ENCODE measurements at regions not wholly inside any gene's neighbourhood (a gene's known extent, or its start where the extent isn't known, plus 50 kb on each side); places are given as distances from the start of the nearest gene placed in this dataset.

DNA sequence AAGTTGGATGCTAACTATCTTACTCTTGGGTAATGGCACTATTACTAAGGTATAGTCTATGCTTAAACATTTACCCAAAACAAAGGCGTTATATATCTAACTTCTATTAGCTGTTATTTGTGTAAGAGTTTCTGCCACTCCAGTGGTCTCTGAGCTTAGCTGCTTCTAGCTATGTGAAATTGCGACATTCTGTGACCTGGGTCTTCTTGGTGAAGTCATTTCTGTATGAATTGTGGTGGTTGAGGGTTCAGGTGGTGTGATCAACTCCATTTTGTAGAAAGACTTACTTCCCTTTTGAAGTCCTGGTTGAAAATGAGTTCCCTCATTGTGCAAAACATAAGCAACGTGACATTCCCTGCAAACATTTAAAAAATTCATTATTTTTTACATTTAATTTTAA lies 221.6 kb downstream of the PIK3C3 start:
- no peaks in the 10 kb centered on the region for H3K79me2 ChIP-seq (ENCODE audit: control insufficient read depth, insufficient read depth, low read length)
- H3K27ac ChIP-seq (ENCODE audit: extremely low read depth, low read depth, low read length) = no peak overlapping the region
- WGBS (ENCODE audit: insufficient coverage, low coverage, missing lambda C conversion rate) = 0% methylated on average over 3 of the region's 3 CpGs
- H2AFZ ChIP-seq (ENCODE audit: low read depth, low read length) = no peak overlapping the region
- no peaks in the 10 kb centered on the region for H3K9me1 ChIP-seq (ENCODE audit: control insufficient read depth, insufficient read depth, low read length)
- POLR2A ChIA-PET = no interaction called here
- H3K4me1 ChIP-seq (replicated peaks in 1 of 2; ENCODE audit: control insufficient read depth in 2 of 2, insufficient read depth in 2 of 2, low read length in 2 of 2) = no peaks in the 10 kb centered on the region
- H3K9me3 ChIP-seq (replicated peaks; ENCODE audit: control insufficient read depth, insufficient read depth, low read depth, low read length) = no peaks in the 10 kb centered on the region
- ATAC-seq (no peak), DNase-seq (ENCODE audit: extremely low read depth in 1 of 4, low spot score in 3 of 4) (no peak), FAIRE-seq (no peak)
- TF ChIP-seq, protein P1, sequence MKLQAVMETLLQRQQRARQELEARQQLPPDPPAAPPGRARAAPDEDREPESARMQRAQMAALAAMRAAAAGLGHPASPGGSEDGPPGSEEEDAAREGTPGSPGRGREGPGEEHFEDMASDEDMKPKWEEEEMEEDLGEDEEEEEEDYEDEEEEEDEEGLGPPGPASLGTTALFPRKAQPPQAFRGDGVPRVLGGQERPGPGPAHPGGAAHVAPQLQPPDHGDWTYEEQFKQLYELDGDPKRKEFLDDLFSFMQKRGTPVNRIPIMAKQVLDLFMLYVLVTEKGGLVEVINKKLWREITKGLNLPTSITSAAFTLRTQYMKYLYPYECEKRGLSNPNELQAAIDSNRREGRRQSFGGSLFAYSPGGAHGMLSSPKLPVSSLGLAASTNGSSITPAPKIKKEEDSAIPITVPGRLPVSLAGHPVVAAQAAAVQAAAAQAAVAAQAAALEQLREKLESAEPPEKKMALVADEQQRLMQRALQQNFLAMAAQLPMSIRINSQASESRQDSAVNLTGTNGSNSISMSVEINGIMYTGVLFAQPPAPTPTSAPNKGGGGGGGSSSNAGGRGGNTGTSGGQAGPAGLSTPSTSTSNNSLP (IDR thresholded peaks at IDR 0.05; ENCODE audit: borderline replicate concordance, low read depth, low read length) = no peak
- TF ChIP-seq NR4A1 (CRISPR knock-in tag; IDR thresholded peaks at IDR 0.05) = no peak
- no peak for TF ChIP-seq NR4A1 (tag; IDR thresholded peaks at IDR 0.05)
- TF ChIP-seq ZNF140 (CRISPR knock-in tag; IDR thresholded peaks at IDR 0.05) = no peak
- TF ChIP-seq, protein P2, sequence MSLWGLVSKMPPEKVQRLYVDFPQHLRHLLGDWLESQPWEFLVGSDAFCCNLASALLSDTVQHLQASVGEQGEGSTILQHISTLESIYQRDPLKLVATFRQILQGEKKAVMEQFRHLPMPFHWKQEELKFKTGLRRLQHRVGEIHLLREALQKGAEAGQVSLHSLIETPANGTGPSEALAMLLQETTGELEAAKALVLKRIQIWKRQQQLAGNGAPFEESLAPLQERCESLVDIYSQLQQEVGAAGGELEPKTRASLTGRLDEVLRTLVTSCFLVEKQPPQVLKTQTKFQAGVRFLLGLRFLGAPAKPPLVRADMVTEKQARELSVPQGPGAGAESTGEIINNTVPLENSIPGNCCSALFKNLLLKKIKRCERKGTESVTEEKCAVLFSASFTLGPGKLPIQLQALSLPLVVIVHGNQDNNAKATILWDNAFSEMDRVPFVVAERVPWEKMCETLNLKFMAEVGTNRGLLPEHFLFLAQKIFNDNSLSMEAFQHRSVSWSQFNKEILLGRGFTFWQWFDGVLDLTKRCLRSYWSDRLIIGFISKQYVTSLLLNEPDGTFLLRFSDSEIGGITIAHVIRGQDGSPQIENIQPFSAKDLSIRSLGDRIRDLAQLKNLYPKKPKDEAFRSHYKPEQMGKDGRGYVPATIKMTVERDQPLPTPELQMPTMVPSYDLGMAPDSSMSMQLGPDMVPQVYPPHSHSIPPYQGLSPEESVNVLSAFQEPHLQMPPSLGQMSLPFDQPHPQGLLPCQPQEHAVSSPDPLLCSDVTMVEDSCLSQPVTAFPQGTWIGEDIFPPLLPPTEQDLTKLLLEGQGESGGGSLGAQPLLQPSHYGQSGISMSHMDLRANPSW (CRISPR knock-in tag; IDR thresholded peaks at IDR 0.05) = no peak
- TF ChIP-seq ZNF780A (CRISPR knock-in tag; IDR thresholded peaks at IDR 0.05) = no peak
- no peak for TF ChIP-seq SPI1 (IDR thresholded peaks at IDR 0.05; ENCODE audit: borderline replicate concordance, low read depth, low read length)
- no peak for TF ChIP-seq TCF7 (IDR thresholded peaks at IDR 0.05; ENCODE audit: borderline replicate concordance)
- TF ChIP-seq RBM34 (IDR thresholded peaks at IDR 0.05; ENCODE audit: borderline replicate concordance, insufficient read depth, low read length) = no peak
- TF ChIP-seq E4F1 (CRISPR knock-in tag; IDR thresholded peaks at IDR 0.05; ENCODE audit: borderline replicate concordance) = no peak
- no peak for TF ChIP-seq TAL1 (IDR thresholded peaks at IDR 0.05)
- TF ChIP-seq ZNF143 (CRISPR knock-in tag; IDR thresholded peaks at IDR 0.05) = no peak
- TF ChIP-seq ZNF717 (CRISPR knock-in tag; IDR thresholded peaks at IDR 0.05) = no peak
- TF ChIP-seq ZNF41 (CRISPR knock-in tag; conservative IDR thresholded peaks at IDR 0.05) = no peak
- no peaks in the 10 kb centered on the region for H3K27me3 ChIP-seq (ENCODE audit: control insufficient read depth in 2 of 2, insufficient read depth in 2 of 2, low read length in 2 of 2)
- CTCF ChIA-PET (ENCODE audit: low intra/inter-chr PET ratio) = no interaction called here
- no peaks in the 10 kb centered on the region for H3K36me3 ChIP-seq (ENCODE audit: control insufficient read depth, insufficient read depth, low read length)
- BruUV-seq (replicated peaks) = no TSS peak
- no peak overlapping the region for H3K4me3 ChIP-seq
- in situ Hi-C loops (cut with MboI) = no loop called here
- no peak overlapping the region for H3K9ac ChIP-seq (ENCODE audit: insufficient read depth in 1 of 2, low read depth in 2 of 2, low read length in 2 of 2)
- intact Hi-C loops (cut with micrococcal nuclease) = no loop called here
- no peak overlapping the region for H3K4me2 ChIP-seq (ENCODE audit: insufficient read depth, low read length)
- no peaks in the 10 kb centered on the region for H4K20me1 ChIP-seq (replicated peaks; ENCODE audit: control insufficient read depth, insufficient read depth, low read length)
